Fibroblast of skin of back (primary cell): ENCODE measurements at regions not wholly inside any gene's neighbourhood (a gene's known extent, or its start where the extent isn't known, plus 50 kb on each side); places are given as distances from the start of the nearest gene placed in this dataset.
"Not testable (repeated sequence)": the region's sequence is repeated elsewhere in the genome, so short reads cannot be mapped to it uniquely, and the experiment has no call there.

Experiments used
- DNase-seq: peaks from one replicate; pipeline ENCODE4 v3.0.0-alpha.2; 2013

DNA sequence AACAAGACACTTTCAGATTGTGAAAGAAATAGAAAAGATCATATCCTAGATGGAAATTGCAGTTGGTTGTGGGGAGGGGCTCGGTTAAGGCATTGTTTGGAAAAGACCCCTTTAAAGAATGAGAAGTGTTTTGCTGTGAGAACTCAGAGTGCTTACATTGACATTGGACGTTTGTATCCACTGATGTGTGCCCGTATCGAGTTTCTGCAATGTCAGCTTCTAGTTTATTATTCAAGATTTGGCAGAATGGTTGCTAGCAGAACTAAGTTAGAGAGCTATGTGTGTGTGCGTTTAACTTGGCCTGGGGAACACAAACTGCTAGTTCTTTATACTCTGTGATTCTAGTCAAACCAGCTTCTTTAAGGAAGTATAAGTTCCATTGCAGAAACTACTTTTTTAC, 2702.5 kb downstream of the PCDH7 start:
- no peak for DNase-seq

DNA sequence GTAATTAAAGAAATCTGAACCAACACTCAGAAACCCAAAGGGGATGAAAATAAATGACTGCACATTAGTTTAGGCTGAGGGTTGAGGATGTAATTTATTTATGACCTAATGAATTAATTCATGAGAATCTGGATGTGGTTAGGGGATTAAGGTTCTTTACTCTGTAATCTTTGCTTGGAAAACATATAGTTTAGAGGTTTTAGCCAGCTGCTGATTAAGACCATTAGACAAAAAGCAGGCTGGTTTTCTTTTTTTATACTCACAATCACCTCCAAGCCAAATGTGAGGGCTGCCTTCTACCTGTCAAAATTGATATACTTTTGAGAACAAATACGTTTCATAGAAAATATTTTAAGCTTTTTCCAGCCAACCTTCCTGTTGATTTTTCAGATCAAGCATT, 2705.8 kb downstream of the PCDH7 start:
- no peak for DNase-seq

DNA sequence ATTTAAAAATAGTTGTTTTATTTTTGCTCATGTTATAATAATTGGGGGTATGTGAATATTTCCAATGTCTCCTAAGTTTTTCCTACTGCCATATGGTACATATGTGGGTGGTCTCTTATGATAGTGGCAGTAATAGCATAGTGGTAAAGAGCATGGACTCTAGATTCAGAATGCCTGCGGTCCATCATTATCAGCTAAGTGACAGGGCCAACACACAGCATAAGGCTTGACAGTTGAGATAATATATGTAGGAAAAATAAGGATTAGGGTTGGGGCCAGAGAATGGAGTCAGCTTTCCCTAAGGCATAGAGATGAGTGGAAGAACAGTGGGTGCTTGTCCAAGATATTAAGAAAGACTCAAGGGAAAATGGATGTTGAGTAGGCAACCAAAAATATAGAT, 2707.5 kb downstream of the PCDH7 start:
- no peak for DNase-seq

GRCh38 chr4:33429971-33430370, 2709.8 kb downstream of the PCDH7 start:
- no peak for DNase-seq

DNA sequence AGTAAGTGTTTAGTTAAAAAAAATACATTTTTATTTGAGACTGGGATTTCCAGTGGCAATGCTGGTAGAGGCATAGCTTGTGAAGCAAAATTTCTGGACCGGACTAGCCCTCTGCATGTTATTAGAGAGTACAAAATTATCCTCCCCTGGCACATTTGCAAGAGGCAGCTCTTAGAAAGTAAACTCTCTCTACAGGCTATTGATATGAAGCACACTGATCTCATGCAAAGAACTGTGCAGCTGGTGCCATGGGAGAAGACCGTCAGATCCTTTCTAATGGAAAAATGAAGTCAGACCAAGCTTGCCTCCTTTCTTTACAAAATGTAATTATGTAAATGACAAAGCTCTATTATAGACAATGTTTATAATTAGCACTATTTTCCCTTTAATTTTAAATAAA, 2717.2 kb downstream of the PCDH7 start:
- DNase-seq = no peak

- DNase-seq = no peak
Observed at GRCh38 chr4:33446953-33447352, 2726.8 kb downstream of the PCDH7 start.

DNA sequence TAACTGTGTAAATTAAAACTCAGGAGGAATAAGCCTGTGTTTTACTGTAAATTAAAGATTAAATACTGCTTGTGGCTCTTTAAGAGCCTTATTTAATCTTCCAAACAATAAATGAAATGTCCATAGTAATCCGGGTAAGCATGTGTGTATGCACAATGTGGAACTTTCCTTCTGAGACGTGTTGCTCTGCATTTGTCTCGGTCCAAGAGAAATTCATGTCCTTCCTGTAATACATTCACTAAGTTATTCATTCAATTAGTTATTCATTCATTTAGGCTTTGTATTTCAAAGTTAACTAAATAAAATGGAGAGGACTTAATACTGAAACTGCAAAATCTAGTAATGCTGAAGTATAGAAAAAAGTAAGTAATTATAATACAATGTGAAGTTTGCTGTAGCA, 2728.8 kb downstream of the PCDH7 start:
- no peak for DNase-seq

DNA sequence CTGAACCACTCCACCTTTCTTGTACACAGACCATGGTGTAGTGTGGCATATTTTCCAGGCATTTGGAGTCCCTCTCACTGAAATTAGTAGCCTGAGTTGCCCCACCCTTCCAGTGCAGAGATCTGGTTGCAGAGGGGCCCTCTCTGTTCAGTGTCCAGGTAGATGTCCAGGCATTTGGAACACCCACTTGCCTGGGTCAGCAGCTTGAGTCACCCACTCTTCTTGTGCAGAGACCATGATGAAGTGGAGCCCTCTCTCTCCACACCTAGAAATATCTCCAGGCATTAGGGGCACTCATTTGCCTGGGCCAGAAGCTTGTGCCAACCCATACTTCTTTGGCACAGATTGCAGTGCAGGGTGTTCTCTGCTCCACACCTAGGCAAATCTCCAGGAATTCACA, 2733.3 kb downstream of the PCDH7 start:
- no peak for DNase-seq

DNA sequence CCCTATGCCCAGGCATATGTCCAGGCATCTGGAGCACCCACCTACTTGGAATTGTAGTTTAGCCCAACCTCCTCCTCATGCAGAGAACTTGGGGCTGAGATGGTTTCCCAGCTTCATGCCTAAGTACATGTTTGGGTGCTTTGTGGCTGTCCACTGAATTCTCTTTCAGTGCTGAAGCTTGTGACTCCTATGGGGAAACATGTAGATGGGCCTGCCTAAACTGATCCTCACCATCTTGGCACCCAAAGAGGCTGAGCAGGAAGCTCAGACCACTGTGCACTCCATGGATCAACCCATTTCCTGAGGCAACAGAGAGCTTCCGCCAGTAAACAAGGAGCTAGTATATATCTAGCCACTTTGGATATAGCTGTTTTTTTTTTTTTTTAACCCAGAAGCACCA, 2733.7 kb downstream of the PCDH7 start:
- no peak for DNase-seq

GRCh38 chr4:33465565-33465964, 2745.4 kb downstream of the PCDH7 start:
- no peak for DNase-seq

DNA sequence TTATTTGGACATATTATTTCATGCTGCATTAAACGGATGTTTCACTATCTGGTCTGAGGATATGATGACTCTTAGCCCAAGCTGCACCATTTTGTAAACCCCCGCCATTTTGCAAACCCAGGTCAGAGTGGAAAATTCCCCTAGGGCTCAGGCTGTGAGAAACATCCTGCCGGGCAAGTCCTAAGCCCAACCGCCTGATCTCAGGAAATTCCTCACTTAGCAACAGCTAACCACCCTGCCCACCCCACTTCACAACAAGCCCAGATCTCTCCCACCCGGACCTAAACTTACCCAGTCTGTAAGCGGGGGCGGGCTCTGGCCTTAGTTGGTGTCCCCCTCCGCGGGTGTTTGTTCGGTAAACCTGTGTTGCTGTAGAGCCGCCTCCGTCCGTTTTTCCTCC, 2747.1 kb downstream of the PCDH7 start:
- no peak for DNase-seq

- no peak for DNase-seq
Observed at GRCh38 chr4:33470805-33471204, 2750.6 kb downstream of the PCDH7 start.

DNA sequence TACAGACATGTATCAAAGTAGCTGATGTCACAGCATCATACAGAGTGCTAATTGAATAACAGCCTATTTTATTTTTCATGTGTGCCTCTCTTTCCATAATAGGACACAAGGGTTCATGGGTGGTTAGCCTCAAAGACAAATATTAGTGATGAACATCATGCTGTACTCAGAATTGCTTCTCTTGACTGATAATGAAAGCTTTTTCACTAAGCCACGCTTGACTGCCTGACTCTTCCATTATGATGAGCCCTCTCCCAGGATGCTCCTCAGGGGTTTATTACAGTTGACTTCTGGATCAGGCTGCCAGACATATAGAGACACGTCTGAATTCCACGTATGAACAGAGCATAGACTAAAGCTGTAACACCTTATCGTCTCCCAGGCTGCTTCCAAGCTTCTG, 2757.5 kb downstream of the PCDH7 start:
- DNase-seq = no peak

DNA sequence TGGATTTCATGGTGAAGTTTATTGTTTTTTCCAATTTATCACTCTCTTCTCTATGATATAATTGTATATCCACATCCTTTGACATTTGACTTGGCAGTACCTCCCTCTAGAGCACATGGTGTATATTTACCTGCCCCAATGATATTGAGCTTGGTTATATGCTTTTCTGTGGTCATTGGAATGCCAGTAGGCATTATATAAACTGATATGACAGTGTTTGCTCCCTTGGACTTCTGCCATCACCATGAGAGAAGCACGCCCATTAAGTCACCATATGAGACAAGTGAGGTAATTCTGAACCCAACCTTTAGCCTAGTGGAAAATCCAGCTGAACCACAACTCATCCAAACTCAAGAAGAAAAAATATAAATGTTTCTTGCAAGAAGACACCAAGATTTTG, 2761.5 kb downstream of the ARAP2 start:
- DNase-seq = no peak

- DNase-seq = no peak
Observed at GRCh38 chr4:33485111-33485510, 2759.2 kb downstream of the ARAP2 start.

DNA sequence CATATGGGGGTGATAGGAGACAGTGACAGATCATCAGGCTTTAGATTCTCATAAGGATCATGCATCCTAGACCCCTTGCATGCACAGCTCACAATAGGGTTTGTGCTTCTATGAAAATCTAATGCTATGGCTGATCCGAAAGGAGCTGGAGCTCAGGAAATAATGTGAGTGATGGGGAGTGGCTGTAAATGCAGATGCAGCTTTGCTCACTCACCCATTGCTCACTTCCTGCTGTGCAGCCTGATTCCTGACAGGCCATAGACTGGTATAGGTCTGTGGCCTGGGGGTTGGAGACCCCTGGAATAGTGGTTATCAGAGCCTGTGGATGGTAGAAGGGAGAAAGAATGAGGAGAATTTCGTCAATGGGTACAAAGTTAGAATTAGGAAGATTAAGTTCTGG, 2751.1 kb downstream of the ARAP2 start:
- peak; percentile 1 for DNase-seq

DNA sequence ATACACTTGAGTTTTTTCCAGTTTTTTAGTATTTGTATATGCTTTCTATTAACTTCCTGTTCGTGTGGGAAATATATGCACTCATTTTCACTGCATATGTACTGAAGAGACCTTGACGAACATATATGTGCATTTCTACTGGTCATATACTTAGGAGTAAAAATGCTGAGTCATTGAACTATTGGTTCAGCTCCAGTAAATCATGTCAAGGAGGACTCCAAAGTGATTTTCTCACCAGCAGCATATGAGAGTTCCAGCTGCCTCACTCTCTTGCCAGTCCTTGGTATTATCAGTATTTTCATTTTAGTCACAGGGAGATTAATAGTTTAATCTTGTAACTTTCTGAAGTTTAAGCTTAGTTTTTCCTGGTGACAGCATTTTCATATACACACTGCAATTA, 2750.2 kb downstream of the ARAP2 start:
- peak; percentile 13 for DNase-seq

GRCh38 chr4:33501587-33501986, 2742.7 kb downstream of the ARAP2 start:
- DNase-seq = not testable (repeated sequence)

DNA sequence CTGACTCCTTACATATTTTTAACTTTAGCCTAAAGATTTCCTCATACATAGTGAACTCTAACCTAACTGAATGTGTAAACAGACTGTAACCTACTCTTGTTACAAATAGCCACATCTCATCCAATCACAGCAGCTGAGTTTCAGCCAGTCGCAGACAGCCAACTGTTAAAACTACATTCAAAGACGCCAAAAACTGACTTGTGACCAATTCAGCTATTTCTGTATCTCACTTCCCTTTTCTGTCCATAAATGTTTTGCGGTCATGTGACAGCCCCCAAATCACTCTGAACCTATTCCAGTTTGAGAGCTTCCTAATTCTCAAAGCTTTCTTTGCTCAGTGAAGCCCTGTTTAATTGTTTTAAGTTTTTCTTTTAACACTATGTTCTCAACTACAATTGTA, 2731.9 kb downstream of the ARAP2 start:
- DNase-seq = no peak

DNA sequence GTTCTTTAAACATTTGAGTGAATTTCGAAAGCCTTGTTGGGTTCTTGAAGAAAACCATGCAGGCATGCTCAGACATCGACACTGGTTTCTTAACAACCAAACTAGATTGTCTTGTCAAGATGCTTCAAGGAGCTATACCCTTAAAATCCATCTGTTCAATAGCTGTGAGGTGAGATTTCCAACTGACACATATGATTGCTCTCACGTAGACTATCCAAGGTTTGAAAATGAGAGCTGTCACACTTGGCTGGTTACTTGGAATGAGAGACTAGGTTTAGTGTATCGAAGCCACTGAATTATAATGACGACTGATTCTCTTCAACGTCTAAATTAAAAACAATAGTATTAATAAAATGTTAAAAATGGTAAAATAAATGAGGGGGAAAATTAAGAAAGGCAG, 2725.5 kb downstream of the ARAP2 start:
- DNase-seq = no peak

- no peak for DNase-seq
Observed at GRCh38 chr4:33532821-33533220, 2711.5 kb downstream of the ARAP2 start.

DNA sequence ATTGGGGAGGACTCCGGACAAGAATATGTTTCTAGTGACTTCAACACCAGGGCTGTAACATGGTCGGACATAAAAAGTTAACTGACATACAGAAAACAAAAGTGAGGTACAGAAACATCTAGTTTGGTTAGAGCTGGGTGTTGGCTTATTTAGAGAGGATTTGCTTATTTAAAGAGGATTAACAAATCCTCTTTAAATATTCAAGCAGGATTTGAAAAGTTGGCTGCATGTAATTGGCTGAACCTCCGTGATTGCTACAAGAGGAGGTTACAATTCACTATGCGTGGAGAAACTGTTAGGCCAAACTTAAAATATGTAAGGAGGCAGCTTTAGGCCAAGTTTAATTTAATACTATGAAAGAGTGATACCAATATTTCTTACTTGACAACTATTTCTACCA, 2707.4 kb downstream of the ARAP2 start:
- no peak for DNase-seq

- no peak for DNase-seq
Observed at GRCh38 chr4:33537527-33537926, 2706.8 kb downstream of the ARAP2 start.

DNA sequence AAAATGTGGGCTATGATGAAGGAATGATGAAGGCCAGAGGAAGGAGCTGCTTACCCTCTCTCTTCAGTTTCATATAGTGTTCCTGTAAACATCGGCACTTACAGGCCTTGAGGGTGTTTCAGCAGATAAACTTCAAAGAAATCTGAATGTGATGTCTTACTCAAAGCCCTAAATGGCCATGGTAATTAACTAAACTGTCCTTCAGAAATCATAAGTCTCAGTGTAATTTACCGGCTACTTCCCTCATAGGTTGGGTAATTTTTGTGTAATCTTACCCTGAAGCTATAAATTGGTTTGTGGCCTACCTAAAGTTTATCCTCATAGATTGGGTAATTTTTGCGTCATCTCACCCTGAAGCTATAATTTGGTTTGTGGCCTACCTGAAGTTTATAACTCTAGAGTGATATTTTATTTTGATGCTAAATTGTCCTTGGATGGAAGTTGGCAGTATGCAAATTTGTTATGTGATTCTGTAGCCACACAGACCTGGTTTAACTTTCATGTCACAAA, 2700.3 kb downstream of the ARAP2 start:
- DNase-seq = no peak

DNA sequence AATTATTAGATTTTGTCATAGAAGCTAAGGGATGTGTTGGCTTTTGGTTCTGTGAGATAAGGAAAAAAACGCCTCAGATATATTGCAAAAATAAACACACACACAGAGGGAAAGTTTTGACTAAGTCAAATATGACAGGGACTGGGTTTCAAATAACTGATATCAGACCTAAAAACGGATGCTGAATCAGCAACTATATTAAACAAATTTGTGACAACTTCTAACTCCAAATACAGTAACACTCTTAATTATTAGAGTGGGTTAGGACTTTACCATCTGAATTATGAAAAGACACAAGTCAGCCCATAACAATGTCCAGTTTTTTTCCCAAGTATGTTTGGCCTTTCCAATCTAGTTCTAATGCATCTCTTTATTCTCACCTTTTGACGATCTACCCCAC, 2693.1 kb downstream of the ARAP2 start:
- no peak for DNase-seq

DNA sequence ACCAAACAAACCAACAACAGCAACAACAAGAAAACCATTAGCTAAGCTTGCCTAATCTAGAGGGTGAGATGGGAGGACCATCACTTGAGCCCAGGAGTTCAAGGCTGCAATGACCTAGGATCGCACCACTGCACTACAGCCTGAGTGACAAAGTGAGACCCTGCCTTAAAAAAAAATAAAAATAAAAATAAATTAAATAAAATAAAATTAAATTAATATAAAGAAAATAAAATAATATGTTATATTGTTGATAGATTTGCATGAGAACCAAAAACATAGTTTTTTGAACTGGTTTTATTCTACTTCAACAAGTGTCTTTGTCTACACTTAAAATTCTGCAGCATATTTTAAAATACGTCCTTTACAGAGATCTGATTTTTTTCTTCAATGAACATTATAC, 2683.1 kb downstream of the ARAP2 start:
- DNase-seq = no peak
